Kasumi-1 (cell line): ENCODE measurements at regions not wholly inside any gene's neighbourhood (a gene's known extent, or its start where the extent isn't known, plus 50 kb on each side); places are given as distances from the start of the nearest gene placed in this dataset.

Source experiments
- DNase-seq, 2 experiments: peaks; one replicate each; lab custom pipeline; 2025; lab: John Stamatoyannopoulos, UW

GRCh38 chr4:3669553-3669949, 96.6 kb upstream of the ADRA2C start:
- DNase-seq, result no peak

GRCh38 chr4:3668825-3669552, 97.2 kb upstream of the ADRA2C start:
- no peak for DNase-seq

- DNase-seq, result no peak
Observed at GRCh38 chr4:3667258-3667657, 98.9 kb upstream of the ADRA2C start.

GRCh38 chr4:3666263-3666662, 99.9 kb upstream of the ADRA2C start:
- no peak for DNase-seq

- DNase-seq, result no peak
Observed at GRCh38 chr4:3665360-3665891, 100.8 kb upstream of the ADRA2C start.

- DNase-seq, result no peak
Observed at GRCh38 chr4:3663791-3664190, 102.4 kb upstream of the ADRA2C start.

GRCh38 chr4:3662516-3662915, 103.7 kb upstream of the ADRA2C start:
- no peak for DNase-seq

GRCh38 chr4:3661989-3662388, 104.2 kb upstream of the ADRA2C start:
- DNase-seq, result no peak

- DNase-seq, result no peak
Observed at GRCh38 chr4:3660928-3661515, 105.2 kb upstream of the ADRA2C start.

GRCh38 chr4:3660086-3660927, 105.9 kb upstream of the ADRA2C start:
- no peak for DNase-seq

- no peak for DNase-seq
Observed at GRCh38 chr4:3659131-3659530, 107.1 kb upstream of the ADRA2C start.

- no peak for DNase-seq
Observed at GRCh38 chr4:3658530-3658913, 107.7 kb upstream of the ADRA2C start.

GRCh38 chr4:3657902-3658529, 108.2 kb upstream of the ADRA2C start:
- DNase-seq, result no peak

- DNase-seq, result no peak
Observed at GRCh38 chr4:3656416-3657356, 109.5 kb upstream of the ADRA2C start.

- no peak for DNase-seq
Observed at GRCh38 chr4:3655963-3656362, 110.2 kb upstream of the ADRA2C start.

- DNase-seq, result no peak
Observed at GRCh38 chr4:3655485-3655884, 110.7 kb upstream of the ADRA2C start.

- DNase-seq, result no peak
Observed at GRCh38 chr4:3654036-3654807, 112.0 kb upstream of the ADRA2C start.

GRCh38 chr4:3652586-3652985, 113.6 kb upstream of the ADRA2C start:
- no peak for DNase-seq

GRCh38 chr4:3651267-3651845, 114.8 kb upstream of the ADRA2C start:
- DNase-seq, result no peak

- DNase-seq, result no peak
Observed at GRCh38 chr4:3649491-3649890, 116.7 kb upstream of the ADRA2C start.
